GM23248 (cell line): ENCODE measurements at regions not wholly inside any gene's neighbourhood (a gene's known extent, or its start where the extent isn't known, plus 50 kb on each side); places are given as distances from the start of the nearest gene placed in this dataset.

Source experiments
- EZH2 ChIP-seq: fragments of 200-600 bp; sonication (generic); IDR thresholded peaks from 2 replicates; pipeline ENCODE4 v1.6.1; 2018; ENCODE audit warnings: antibody characterized with exemption, mild to moderate bottlenecking; ENCODE audit not compliant: insufficient read depth, poor library complexity, severe bottlenecking
- EZH2phosphoT487 ChIP-seq: fragments of 200-600 bp; sonication (generic); IDR thresholded peaks from 2 replicates; pipeline ENCODE4 v1.6.1; 2018; ENCODE audit warnings: antibody characterized with exemption, moderate library complexity, mild to moderate bottlenecking, low read depth; ENCODE audit not compliant: insufficient read depth

DNA sequence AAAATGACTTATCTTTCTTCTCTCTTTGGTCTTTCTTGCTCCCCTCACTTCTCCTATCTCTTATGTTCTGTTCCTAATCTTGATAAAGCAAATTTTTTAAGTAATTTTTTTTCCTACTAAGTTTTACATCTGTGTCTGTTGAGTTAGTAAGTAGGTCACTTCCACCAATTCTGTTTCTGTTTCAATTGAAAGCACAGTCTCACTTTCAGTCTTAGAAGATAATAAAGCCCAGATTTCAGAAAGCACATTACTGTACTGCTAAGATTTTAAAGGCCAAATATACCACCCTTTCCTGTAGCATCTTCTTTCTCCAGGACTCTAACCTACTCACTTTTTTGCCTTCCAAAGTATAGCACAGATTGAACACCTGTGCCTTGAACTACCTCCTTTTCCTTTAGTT lies 866.1 kb upstream of the ADGRB3 start:
- TF ChIP-seq EZH2phosphoT487: no peak
- no peak for TF ChIP-seq EZH2
